ENCODE measurements at regions not wholly inside any gene's neighbourhood (a gene's known extent, or its start where the extent isn't known, plus 50 kb on each side); places are given as distances from the start of the nearest gene placed in this dataset.

DNA sequence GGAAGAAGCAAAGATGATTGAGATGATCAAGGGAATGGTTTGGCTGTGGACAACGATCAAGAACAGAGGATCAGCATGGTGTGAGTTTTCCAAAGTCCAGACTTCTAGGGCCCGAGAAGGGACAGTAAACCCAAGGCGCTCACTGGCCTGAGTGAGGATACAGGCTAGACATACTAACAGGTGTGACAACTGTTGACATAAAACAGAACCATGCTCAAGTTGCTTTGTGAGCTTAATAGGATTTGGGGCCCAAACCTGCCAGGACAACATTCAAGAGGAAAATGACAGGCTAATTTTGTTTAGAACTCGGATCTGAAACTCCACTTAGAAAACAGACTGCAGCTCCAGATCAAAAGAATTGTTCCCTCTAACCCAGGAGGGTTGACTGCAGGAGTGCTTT, 68.1 kb upstream of the ACKR3 start:
- no peak for FAIRE-seq

DNA sequence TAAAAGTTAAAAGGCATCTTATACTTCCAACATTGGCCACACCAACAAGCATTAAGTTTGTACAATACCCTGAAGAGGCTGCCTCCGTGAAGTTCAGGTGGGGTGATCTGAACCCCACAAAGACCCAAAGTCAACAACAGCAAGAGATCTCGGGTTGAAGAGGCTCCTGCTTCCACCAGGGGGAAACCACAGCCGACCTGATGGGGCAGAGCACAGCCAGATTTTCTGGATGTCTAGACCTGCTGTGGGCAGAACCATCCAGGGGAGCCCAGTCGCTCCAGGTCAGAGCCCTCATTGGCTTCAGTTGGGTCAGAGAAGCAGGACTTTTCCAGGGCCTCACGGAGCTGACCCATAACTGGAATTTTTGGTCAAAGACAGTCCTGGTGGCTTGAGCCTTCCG, 66.5 kb upstream of the ACKR3 start:
- no peak for FAIRE-seq

DNA sequence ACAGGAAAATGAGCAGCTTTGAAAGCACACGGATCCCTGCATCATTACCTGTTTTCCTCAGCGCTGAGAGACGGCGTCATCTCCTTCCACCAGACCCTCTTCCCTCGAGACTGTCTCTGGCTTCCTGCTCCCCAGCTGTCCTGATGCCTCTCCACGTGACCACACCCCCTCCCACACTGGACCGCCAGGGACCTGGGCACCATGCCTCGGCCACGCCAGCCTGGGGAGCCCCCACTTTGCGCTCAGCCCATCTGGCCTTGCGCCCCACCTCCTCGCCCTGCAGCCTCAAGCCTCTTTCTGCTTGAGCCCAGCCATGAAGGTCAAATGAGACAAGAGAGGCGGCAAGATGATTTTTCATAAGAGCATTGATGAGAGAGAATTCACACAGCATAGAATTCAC, 66.0 kb upstream of the ACKR3 start:
- no peak for FAIRE-seq

DNA sequence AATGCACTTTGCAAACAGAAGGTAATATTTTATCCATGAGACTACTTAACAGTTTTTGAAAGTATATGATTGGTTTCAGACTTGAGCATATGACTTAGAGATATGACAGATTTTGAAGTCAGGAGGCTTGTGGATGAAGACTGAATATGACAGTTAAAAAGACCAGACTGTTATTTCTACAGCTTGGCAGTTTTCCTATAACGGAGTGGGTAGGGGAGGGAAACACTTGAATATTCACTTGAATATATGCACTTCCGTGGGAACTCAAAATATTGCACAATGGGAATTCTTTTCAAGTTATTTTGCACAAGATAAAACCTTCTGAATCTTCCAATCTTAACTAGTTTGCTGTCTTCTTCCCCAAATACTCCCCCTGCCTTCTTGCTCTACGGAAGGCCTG, 64.6 kb upstream of the ACKR3 start:
- no peak for FAIRE-seq

DNA sequence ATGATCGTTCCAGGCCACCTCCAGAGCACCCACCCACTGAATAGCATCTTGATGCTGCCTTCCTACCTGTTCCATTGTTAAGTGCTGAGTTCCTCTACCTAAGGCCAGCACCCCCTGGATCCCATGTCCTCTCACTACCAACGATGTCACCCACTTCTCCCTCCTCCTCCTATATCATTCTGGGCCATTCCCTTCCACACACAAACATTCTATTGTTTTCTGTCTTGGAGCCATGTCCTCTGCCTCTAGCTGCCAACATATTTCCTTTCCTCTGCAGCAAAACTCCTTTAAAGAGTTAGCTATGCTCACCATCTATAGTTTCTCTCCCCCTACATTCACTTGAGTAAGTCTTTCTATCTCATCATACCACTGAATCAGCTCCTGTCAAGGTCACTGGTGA, 64.0 kb upstream of the ACKR3 start:
- FAIRE-seq: no peak

DNA sequence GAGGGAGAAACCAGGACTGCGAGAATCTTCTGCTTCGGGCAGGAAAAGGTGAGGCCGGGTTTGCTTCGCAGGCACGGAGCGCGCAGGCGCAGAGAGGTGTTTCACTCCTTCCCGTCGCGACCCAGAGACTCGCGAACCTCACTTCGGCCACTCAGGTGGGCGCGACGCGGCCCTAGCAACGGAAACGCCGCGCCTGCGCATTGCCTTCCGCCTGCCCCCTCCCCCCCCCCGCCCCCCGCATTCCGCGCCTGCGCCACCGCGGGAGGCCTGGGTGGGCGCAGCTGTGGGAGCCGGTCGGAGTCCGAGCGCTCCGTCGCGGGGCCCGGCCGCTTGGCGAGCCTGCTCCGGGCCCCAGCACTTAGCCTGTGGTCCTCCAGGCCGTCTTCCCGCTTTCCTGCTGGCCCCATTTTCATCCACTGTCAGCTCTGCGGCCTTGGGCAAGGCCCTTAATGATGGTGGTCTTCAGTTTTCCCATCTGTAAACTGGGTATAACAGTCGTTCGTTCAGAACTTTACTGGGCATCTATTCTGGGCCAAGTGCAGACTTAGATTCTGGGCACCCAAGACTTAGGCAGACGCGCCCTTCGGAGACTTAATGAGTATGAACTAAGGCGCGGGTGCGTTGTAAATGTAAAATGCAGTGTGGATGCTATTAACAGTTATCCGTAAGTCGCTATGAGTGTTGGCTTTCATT, 62.1 kb upstream of the ACKR3 start:
- FAIRE-seq: no peak

DNA sequence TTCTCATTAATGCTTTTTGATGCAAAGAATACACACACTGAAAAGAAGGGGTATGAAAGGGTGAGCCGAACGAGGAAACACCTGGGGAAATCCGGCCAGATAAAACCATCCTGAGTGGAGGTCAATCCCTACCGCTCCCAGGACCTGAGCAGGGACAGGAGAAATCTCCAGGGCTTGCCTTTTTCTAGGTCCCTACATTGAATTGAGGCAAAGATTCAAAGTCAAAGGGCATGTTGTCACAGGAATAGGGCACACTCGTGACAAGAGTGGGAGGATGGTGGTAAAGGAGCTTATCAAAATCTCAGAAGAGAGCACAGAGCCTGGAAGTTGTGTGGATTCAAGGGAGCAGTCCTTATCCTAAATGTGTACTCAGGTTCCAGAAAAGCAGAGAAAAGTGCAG, 61.2 kb upstream of the ACKR3 start:
- FAIRE-seq: no peak

DNA sequence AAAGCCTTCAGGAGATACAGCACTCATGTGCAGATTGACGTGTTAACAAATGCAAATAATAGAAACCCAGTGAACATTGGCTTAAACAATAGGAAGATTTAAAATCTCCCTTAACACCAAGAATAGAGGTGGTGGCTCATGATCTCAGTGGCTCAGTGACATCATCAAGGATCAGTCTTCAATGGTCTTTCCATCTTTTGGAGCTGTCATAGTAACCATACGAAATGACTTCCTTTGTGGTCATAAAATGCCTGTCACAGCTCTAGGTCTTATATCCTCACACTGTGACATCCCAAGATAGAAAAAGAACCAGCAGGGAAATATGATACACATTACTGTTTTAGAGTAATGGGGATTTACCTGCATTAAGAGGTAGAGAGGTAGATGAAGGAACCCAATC, 59.6 kb upstream of the ACKR3 start:
- FAIRE-seq: no peak

DNA sequence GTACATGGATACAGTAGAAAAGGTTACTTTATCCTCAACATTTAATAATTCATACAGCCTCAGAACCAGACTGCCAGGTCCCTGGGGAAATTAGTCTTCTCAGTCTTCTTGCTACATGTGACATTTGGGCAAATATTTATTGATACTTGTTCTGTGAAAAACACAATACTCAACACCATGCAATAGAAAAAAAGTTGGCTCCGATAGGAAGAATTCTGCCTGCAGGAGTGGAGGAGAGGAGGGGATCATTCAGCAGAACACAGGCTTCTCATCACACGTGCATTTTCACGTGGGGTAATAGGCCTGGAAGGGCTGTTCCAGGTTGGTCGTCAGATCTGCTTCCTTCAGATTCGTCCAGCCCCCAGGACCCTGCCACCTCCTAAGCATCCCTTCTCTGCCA, 58.4 kb upstream of the ACKR3 start:
- FAIRE-seq: no peak

DNA sequence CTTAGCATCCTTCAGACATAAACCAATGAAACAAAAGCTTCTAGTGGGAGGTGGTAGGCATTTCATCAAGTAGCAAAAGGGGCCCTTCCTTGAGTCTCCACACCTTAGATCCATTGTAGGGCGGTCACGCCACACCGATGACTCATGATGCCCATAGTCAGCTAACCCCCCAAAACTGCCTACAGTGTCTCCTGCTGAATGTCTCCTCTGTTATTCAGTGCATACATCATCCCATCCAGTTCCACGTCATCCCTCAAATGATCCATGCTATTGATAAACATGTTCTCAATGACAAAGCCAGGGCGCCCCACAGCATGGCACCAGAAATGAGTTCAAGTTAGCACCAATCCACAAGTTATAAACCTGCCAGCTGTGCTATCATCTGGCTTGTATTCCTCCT, 57.4 kb upstream of the ACKR3 start:
- no peak for FAIRE-seq

DNA sequence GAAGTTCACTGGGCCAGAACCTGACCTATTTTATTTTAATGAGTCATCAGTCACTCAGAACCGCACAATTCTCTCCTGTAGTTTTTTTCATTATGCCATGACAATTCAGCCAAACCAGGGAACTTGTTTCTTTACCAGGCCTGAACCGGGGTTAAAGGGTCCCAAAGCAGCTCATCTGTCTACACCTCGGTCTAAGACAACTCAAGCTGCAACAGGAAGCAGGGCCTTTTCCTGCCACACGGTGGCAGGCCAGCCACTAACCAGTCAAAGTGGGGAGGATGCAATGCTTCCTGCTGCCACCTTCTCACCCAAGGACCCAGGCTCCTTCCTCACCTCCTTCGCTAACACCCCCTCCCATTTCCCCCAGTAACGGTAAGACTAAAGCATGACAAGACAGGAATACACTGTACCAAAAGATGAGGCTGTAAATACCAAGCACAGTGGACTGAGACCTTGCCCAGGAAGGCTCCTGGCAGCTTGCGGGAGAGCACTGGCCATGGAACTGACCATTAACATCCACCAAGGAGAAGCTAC, 56.7 kb upstream of the ACKR3 start:
- FAIRE-seq: no peak

DNA sequence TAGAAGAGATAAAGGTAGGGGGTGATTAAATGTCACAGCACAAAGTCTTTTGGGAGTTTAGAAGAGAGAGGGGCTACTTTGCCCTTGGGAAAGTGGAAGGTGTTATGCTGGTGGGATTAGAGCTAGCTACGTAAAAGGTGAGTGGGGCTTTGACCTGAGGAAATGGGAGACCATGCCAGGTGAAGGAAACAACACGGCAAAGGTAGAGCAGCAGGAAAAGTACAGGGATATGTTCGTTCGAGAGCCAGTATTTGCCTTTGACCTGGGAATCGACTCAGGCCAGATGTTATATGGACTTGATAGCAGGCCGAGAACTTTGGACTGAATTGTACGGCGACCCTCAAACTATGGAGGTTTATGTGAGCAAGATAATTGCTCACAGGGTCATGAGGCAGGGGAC, 55.7 kb upstream of the ACKR3 start:
- no peak for FAIRE-seq

DNA sequence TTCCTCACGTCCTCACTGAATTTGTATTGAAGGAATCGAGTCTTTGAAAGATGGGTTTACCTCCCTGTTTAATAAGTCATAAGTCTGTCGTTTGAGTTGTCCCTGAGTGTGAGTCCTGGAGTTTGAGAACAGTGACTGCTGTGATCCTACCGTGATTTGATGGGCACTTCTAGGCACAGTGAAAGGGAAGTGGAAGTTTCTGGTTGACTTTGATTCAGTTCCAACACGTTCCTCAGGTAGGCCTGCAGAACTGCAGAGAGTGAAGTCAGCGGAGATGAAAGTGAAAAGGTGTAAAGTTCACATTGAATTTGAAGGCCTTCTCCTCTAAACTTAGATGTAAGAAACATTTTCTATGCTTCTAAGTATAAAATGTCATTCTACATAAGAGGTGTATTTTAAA, 52.9 kb upstream of the ACKR3 start:
- no peak for FAIRE-seq

DNA sequence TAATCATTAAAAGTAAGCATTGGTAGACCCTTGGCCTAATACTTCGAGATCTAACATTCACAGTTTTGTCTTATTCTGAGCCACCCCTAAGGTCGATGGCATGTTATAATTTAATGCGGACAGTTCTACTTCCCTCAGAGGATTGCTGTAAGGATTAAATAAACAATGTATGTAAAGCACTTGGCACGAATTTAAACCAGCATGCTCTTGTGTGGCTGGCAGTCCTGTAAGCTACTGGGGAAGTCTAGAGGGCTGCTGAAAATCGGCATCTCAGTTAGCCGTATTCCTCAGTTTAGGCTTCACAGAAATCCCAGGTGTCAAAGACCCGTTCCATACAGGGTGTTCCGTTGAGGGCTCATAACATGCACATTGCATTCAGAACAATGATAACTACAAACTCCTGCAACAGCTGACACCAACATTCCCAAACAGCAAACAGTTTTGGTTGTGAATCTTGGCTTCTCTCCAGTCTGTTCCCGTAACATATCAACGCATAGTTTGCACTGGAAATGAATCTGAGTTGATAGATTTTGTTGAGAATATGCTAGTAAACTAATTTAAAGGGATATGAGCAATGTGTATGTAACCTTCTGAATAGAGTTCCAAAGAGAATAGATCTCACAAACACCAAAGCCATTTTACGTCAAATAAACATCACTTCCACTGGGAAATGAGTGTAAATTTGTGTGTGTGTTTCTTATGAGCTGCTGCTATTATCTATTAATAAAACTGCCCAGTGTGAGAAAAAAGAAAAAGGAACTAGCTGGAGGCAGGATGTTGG, 52.2 kb upstream of the ACKR3 start:
- FAIRE-seq: no peak
